Activated CD8-positive, alpha-beta memory T cell treated with anti-CD3 and anti-CD28 coated beads, Interleukin-2, amount 10 ng/mL, durations not matched to agents 7 days and 5 days (primary cell): ENCODE measurements at regions not wholly inside any gene's neighbourhood (a gene's known extent, or its start where the extent isn't known, plus 50 kb on each side); places are given as distances from the start of the nearest gene placed in this dataset.

Experiments
- ATAC-seq: fragments of 150-1000 bp; cut with Tn5 transposase; one replicate; pipeline ENCODE4 v1.10.0; 2021; ENCODE audit warnings: moderate library complexity
- CTCF ChIA-PET: fragments of 350-600 bp; sonication (Branson Sonifier 250); formaldehyde crosslinking; loops from one replicate; lab custom pipeline; 2021; ENCODE audit warnings: antibody characterized with exemption; lab: Charles Lee
- DNase-seq: peaks from one replicate; pipeline ENCODE4 v3.0.0-alpha.2; 2020
- H3K27ac Mint-ChIP-seq: one replicate; pipeline ENCODE4 v1.8.0; 2021; ENCODE audit warnings: mild to moderate bottlenecking, mixed read lengths
- H3K27me3 Mint-ChIP-seq: one replicate; pipeline ENCODE4 v1.8.0; 2021; ENCODE audit warnings: mixed read lengths
- H3K36me3 Mint-ChIP-seq: one replicate; pipeline ENCODE4 v1.8.0; 2021; ENCODE audit warnings: mild to moderate bottlenecking, mixed read lengths
- H3K4me1 Mint-ChIP-seq: one replicate; pipeline ENCODE4 v1.8.0; 2021; ENCODE audit warnings: mixed read lengths
- H3K4me3 Mint-ChIP-seq: one replicate; pipeline ENCODE4 v1.8.0; 2021; ENCODE audit warnings: mild to moderate bottlenecking, moderate library complexity, mixed read lengths
- H3K9me3 Mint-ChIP-seq: one replicate; pipeline ENCODE4 v1.8.0; 2022; ENCODE audit warnings: low read depth, mixed read lengths

DNA sequence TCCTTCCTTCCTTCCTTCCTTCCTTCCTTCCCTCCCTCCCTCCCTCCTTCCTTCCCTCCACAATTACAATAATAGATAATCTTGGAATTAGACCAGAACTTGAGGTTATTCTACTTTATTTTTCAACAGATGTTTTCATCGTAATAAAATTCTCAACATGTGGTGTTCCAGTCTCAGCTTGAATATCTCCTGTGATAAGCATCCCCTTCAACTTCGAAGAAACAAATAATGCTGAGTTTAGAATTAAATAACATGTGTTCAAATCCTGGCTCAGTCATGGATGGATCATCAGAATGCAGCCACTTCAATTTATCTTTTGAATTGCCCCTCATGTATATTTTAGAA lies 91.4 kb upstream of the PAPPA start:
- Mint-ChIP-seq H3K36me3 (no peaks in the 10 kb centered on the region), H3K4me3 (no peak overlapping the region), H3K9me3 (peaks cover 5% of the 10 kb centered on the region), H3K27ac (no peak overlapping the region), H3K4me1 (no peaks in the 10 kb centered on the region), H3K27me3 (no peaks in the 10 kb centered on the region)
- DNase-seq (no peak), ATAC-seq (no peak)
- CTCF ChIA-PET, result no interaction called here

DNA sequence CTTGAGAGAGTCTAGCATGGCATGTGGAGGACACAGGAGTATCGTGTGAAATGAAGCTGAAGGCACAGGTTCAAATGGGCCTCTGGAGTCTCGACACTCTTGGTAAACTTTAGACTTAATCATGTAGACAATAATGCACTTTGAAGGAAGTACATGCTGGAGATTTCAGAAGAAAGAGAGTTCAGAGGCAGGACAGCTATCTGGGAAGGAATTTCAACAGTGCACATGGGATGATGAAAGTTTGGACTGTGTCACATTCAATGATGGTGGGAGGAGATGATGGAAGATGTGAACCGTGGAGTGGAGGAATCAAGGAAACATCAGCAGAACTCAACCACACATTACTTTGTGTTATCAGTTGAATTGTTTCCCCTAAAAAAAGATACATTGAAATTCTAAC lies 88.6 kb upstream of the PAPPA start:
- no peak overlapping the region for H3K4me3 Mint-ChIP-seq
- CTCF ChIA-PET, result no interaction called here
- no peaks in the 10 kb centered on the region for H3K36me3 Mint-ChIP-seq
- no peak for ATAC-seq
- no peak for DNase-seq
- H3K27ac Mint-ChIP-seq, result no peak overlapping the region
- no peaks in the 10 kb centered on the region for H3K4me1 Mint-ChIP-seq
- H3K9me3 Mint-ChIP-seq, result peaks cover 5% of the 10 kb centered on the region
- H3K27me3 Mint-ChIP-seq, result no peaks in the 10 kb centered on the region

DNA sequence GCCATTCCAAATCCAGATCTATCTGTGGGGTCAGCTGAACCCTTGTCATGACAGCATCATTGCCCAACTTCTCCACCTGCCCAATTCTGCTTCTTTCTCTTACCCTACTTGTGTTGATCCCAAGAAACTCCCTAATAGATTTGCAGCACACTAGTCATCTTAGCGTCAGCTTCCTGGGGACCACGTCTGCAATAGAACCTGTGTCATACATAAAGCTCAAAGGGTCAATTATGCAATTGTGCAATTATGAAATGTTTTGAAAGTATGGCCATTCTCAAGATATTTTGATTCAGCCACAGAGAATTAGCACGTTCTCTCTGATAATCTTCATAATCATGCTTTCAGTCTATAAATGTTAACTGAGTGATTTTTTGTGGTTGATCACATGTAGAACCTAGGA lies 87.4 kb upstream of the PAPPA start:
- no peak overlapping the region for H3K4me3 Mint-ChIP-seq
- no peaks in the 10 kb centered on the region for H3K36me3 Mint-ChIP-seq
- H3K27me3 Mint-ChIP-seq, result no peaks in the 10 kb centered on the region
- CTCF ChIA-PET, result no interaction called here
- no peak overlapping the region for H3K27ac Mint-ChIP-seq
- no peaks in the 10 kb centered on the region for H3K4me1 Mint-ChIP-seq
- ATAC-seq, result no peak
- DNase-seq, result no peak
- peaks cover 1% of the 10 kb centered on the region for H3K9me3 Mint-ChIP-seq

DNA sequence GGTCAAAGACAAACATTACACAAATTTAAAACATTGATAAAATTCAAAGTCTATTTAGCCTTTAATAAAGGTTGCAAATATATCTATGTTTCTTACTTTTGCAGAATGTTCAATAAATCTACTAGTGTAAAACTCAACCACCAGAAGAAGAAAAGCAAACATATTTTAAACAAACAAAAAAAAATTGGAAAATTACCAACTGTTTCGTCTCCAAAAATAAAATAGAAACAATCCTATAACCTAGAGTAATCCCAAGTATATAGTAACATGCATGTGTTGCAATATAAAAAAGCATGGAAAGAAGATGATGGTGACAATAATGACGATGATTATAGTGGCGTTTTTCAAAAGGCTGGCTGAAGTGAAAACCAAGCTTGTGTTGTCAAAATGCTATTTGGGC lies 86.0 kb upstream of the PAPPA start:
- no peaks in the 10 kb centered on the region for H3K4me1 Mint-ChIP-seq
- no peaks in the 10 kb centered on the region for H3K36me3 Mint-ChIP-seq
- ATAC-seq, result no peak
- no peak for DNase-seq
- no peak overlapping the region for H3K4me3 Mint-ChIP-seq
- H3K27me3 Mint-ChIP-seq, result no peaks in the 10 kb centered on the region
- CTCF ChIA-PET, result no interaction called here
- H3K9me3 Mint-ChIP-seq, result peaks cover 1% of the 10 kb centered on the region
- H3K27ac Mint-ChIP-seq, result no peak overlapping the region

DNA sequence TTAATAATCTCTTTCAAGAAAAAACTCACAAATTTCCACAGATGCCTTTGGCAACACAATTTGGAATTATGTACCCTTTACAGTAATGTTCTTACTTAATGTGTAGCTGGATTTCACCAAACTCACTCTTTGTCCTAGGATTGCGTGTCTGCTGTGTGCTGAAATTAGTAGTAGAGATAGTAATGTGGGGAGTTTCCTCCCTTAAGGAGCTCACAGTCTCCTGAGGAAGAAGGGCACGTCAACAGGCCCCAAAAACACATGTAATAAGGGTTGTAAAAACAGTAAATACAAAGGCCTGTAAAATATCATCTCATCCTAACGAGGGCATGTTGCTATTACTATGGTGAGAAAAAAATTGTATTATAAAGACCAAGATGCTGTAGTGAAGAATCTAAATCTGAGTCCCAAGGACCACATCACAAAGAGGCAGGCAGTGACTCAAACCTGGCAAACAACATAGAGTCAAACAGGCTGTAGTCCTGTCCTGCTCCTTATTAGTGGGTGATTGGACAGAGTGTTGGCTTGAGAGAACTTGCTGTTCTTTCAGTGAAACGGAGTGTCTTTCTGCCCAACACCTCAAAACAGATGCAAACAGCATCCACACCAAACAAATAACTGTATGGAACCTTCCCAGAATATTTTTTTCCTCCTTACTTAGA lies 83.2 kb upstream of the PAPPA start:
- no peak overlapping the region for H3K4me3 Mint-ChIP-seq
- no peaks in the 10 kb centered on the region for H3K4me1 Mint-ChIP-seq
- ATAC-seq (no peak), DNase-seq (no peak)
- H3K27ac Mint-ChIP-seq, result no peak overlapping the region
- H3K27me3 Mint-ChIP-seq, result no peaks in the 10 kb centered on the region
- H3K36me3 Mint-ChIP-seq, result no peaks in the 10 kb centered on the region
- CTCF ChIA-PET, result no interaction called here
- H3K9me3 Mint-ChIP-seq, result no peaks in the 10 kb centered on the region

DNA sequence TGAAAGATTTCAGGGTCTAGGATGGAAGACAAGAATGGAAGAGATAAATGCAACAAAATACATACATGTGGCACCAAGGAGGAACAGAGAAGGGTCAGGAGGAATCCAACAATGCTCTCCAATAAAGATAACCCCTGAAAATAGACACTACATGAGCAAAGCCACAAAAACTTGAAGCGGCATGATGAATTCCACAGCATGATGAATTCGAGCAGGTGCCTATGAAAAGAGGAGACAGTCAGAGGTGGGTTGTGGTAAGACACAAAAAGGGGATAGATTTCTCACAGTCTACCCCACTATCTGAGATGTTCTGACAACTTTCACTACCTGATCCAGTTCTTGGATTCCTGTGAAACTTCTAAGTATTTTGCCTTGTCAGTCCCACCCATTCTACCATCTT lies 81.5 kb upstream of the PAPPA start:
- DNase-seq (no peak), ATAC-seq (no peak)
- no peaks in the 10 kb centered on the region for H3K27me3 Mint-ChIP-seq
- CTCF ChIA-PET, result no interaction called here
- no peaks in the 10 kb centered on the region for H3K9me3 Mint-ChIP-seq
- no peak overlapping the region for H3K4me3 Mint-ChIP-seq
- H3K4me1 Mint-ChIP-seq, result no peaks in the 10 kb centered on the region
- no peak overlapping the region for H3K27ac Mint-ChIP-seq
- no peaks in the 10 kb centered on the region for H3K36me3 Mint-ChIP-seq

DNA sequence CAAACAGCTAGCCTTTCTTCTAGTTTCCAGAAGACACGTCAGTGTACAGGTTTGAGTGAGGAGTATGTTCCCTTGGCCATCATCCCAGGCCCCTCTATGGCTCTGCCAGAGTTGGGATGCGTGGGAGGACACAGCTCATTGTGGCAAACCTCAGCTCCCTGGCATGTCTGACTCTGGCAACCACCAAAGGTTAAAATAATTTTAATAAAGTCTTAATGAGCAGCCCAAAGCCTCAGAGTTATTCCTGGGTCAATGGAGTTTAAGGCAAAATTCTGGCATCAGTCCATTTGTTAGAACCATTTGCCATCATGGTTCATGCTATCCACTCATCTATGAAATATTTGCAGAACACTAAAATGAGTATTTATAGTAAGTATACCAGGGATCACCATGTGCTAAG lies 79.8 kb upstream of the PAPPA start:
- DNase-seq (no peak), ATAC-seq (no peak)
- Mint-ChIP-seq H3K27ac (no peak overlapping the region), H3K4me3 (no peak overlapping the region), H3K36me3 (no peaks in the 10 kb centered on the region), H3K27me3 (no peaks in the 10 kb centered on the region), H3K4me1 (no peaks in the 10 kb centered on the region), H3K9me3 (no peaks in the 10 kb centered on the region)
- CTCF ChIA-PET, result no interaction called here

DNA sequence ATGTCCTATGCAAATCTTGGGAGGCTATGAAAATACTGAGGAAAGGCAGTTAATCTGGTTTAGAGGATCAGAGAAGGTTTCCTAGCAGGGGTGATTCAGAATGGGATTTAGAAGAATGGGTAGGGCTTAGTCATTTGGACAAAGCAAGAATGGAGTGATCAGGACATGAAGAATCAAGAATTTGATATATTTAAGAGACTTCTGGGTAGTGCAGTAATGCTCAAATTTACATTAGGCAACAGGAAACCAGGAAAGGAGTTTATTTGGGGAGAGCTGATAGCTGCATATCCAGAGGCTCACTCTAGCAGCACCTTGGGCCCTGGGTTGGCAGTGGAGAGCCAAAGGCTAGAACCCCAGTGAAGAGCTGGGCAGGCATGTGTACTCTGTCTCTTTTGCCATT lies 78.9 kb upstream of the PAPPA start:
- Mint-ChIP-seq H3K36me3 (no peaks in the 10 kb centered on the region), H3K9me3 (no peaks in the 10 kb centered on the region), H3K27ac (no peak overlapping the region), H3K4me1 (no peaks in the 10 kb centered on the region), H3K27me3 (no peaks in the 10 kb centered on the region), H3K4me3 (no peak overlapping the region)
- ATAC-seq (no peak), DNase-seq (no peak)
- CTCF ChIA-PET, result no interaction called here

DNA sequence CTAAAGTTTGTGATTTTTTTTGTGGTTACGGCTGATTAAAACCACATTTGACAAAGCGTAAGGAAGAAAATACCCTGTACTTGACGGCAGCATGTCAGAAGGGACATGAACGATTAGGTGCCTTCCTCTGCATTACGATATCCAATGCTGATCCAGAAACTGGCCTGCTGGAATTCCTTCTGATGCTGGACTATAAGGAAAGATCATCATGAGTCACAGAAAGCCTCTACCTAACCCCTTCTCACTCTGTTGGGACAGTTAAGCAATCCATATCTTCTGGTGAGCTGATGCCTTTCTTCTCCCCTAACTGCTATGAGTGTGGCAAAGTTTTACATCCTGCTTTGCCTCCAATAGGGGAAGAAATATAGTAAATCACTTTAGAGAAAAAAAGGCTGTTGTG lies 78.4 kb upstream of the PAPPA start:
- H3K4me1 Mint-ChIP-seq, result no peaks in the 10 kb centered on the region
- DNase-seq (no peak), ATAC-seq (no peak)
- no peak overlapping the region for H3K4me3 Mint-ChIP-seq
- H3K9me3 Mint-ChIP-seq, result no peaks in the 10 kb centered on the region
- no peaks in the 10 kb centered on the region for H3K27me3 Mint-ChIP-seq
- CTCF ChIA-PET, result no interaction called here
- H3K36me3 Mint-ChIP-seq, result no peaks in the 10 kb centered on the region
- H3K27ac Mint-ChIP-seq, result no peak overlapping the region

DNA sequence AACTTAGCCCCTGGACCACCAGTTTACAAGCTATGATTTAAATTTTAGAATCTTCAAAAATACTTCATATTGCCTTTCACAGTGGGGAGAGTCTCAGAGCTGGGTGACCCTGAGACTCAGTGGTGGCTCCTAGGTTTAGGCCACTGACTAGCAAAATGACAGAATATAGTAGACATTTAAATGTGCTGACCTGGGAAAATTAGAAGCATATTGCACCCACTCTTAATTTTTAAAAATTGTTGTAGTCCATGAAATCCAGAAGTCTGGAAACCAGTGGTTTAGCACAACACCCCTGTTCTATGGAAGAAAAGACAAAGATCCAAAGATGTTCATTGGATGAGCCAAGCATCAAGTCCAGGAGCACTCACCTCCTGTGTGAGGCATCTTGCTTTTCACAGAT lies 75.0 kb upstream of the PAPPA start:
- H3K4me1 Mint-ChIP-seq, result no peaks in the 10 kb centered on the region
- no peak overlapping the region for H3K4me3 Mint-ChIP-seq
- ATAC-seq (no peak), DNase-seq (no peak)
- no peaks in the 10 kb centered on the region for H3K36me3 Mint-ChIP-seq
- CTCF ChIA-PET, result no interaction called here
- no peaks in the 10 kb centered on the region for H3K27me3 Mint-ChIP-seq
- no peak overlapping the region for H3K27ac Mint-ChIP-seq
- no peaks in the 10 kb centered on the region for H3K9me3 Mint-ChIP-seq

DNA sequence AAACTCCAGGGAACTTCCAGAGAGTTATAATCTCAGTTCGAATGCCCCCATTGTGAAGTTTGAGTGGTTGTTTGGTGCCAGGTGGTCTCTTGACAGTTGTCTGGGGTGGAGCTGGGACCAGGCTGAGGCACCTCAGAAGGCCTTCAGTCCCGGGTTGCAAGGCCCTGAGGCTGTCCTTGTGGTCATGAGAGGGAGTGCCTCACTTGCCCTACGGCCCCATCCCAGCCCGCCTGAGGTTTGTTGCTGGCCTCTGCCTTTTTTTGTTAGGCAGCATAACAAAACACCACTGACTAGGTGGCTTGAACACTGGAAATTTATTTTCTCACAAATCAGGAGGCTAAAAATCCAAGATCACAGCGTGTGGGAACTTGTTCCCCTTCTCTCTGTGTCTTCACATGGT lies 73.0 kb upstream of the PAPPA start:
- Mint-ChIP-seq H3K27me3 (no peaks in the 10 kb centered on the region), H3K4me1 (no peaks in the 10 kb centered on the region), H3K9me3 (no peaks in the 10 kb centered on the region), H3K27ac (no peak overlapping the region), H3K4me3 (no peak overlapping the region), H3K36me3 (no peaks in the 10 kb centered on the region)
- ATAC-seq (no peak), DNase-seq (no peak)
- CTCF ChIA-PET, result no interaction called here

DNA sequence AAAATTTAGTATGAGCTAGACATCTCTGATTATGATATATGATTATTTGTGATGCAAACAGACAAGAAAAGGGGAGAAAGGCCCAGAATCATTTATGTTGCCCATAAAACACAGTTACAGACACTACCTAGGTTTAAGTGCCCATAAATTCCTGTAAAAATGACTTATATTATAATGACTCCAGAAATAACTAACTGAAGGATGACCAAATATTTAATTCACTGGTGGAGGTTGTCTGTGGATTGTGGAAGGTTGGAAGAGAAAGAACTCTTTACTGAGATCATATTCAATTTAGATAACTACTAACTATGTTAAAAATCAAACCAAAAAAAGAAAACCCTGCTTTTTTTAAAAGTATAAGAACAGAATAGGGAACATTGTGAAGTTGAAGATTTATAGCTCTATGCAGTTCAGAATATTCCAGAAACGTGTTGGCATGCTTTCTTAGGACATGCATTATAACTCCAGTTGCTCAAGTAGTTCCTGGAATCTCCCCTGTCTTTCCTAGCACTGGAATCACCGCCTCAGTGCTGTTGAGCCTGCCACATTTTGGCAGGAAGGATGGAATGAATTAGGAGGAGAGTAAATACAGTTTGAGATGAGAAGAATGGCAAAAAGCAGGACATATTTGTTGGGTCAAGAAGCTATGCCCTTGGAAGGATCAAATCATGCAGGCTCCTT lies 72.0 kb upstream of the PAPPA start:
- H3K4me1 Mint-ChIP-seq, result no peaks in the 10 kb centered on the region
- H3K4me3 Mint-ChIP-seq, result no peak overlapping the region
- no peak overlapping the region for H3K27ac Mint-ChIP-seq
- no peaks in the 10 kb centered on the region for H3K36me3 Mint-ChIP-seq
- DNase-seq, result no peak
- no peak for ATAC-seq
- H3K9me3 Mint-ChIP-seq, result no peaks in the 10 kb centered on the region
- CTCF ChIA-PET, result no interaction called here
- no peaks in the 10 kb centered on the region for H3K27me3 Mint-ChIP-seq

DNA sequence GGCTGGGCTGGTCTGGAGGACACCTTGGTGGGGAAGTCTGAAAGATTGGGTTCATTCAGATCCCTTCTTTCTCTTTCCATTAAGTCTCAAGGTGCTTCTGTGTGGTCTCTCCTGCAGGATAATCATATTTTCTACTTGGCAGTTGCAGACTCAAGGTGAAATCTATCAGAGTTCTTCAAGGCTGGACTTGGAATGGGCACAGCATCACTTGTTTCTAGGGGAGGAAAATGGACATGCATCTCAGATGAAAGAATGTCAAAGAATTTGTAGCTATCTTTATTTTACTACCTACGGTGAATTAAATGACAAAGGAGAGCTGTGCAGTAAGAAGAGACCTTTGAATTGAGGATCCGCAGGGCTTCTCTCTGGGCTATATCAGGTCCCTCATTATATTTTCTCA lies 69.8 kb upstream of the PAPPA start:
- Mint-ChIP-seq H3K36me3 (no peaks in the 10 kb centered on the region), H3K27me3 (no peaks in the 10 kb centered on the region), H3K4me1 (no peaks in the 10 kb centered on the region), H3K9me3 (no peaks in the 10 kb centered on the region), H3K27ac (no peak overlapping the region), H3K4me3 (no peak overlapping the region)
- CTCF ChIA-PET, result no interaction called here
- no peak for DNase-seq
- ATAC-seq, result no peak

DNA sequence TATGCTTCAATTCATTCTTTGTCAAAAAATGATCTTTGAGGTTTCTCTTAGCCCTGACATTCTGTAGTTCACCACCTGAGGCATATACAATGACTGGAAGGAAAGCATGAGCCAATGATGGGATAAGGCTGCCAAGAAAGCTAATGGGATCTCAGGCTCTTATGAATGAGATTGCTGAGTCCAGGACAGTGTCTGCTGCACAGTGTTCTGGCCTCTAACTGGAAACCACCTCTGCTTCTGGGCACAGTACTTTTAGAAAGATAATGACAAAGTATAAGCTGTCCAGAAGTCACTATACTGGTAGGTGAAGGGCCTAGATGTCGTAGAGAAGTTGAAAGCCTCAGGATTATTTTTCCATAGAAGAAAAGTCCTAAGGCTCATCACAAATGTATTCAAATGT lies 69.1 kb upstream of the PAPPA start:
- CTCF ChIA-PET, result no interaction called here
- Mint-ChIP-seq H3K27ac (no peak overlapping the region), H3K9me3 (no peaks in the 10 kb centered on the region), H3K36me3 (no peaks in the 10 kb centered on the region), H3K4me3 (no peak overlapping the region), H3K4me1 (no peaks in the 10 kb centered on the region), H3K27me3 (no peaks in the 10 kb centered on the region)
- ATAC-seq (no peak), DNase-seq (no peak)

DNA sequence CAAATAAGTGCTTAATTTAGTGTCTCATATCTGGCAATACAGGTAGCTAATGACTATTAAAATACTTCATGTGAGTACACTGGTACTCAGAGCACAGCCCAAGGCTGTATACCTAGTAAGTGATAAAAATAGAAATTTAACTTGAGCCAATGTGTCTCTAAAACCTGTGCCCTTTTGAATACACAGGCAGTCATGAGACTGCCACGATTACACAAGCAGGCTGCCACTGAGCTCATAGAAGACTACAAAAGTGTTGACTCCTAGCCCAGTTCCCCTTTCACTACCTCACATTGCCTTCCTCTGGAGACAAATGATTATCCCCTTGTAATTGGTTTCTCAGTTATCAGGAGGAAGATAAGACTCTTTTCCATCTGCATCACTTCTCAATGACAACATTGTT lies 66.3 kb upstream of the PAPPA start:
- DNase-seq (no peak), ATAC-seq (no peak)
- H3K27me3 Mint-ChIP-seq, result no peaks in the 10 kb centered on the region
- CTCF ChIA-PET, result interaction anchor here (0.6 kb wide), 1 partner anchor 10 kb away, joined by 3 read pairs; no protein-coding TSS in a partner anchor
- no peaks in the 10 kb centered on the region for H3K9me3 Mint-ChIP-seq
- no peak overlapping the region for H3K4me3 Mint-ChIP-seq
- no peak overlapping the region for H3K27ac Mint-ChIP-seq
- H3K4me1 Mint-ChIP-seq, result no peaks in the 10 kb centered on the region
- H3K36me3 Mint-ChIP-seq, result no peaks in the 10 kb centered on the region
